Renal cortical epithelial cell (primary cell): ENCODE measurements at regions not wholly inside any gene's neighbourhood (a gene's known extent, or its start where the extent isn't known, plus 50 kb on each side); places are given as distances from the start of the nearest gene placed in this dataset.
"Not testable (repeated sequence)": the region's sequence is repeated elsewhere in the genome, so short reads cannot be mapped to it uniquely, and the experiment has no call there.

ENCODE experiments used
- DNase-seq: peaks from one replicate; pipeline ENCODE4 v3.0.0-alpha.2; 2011; ENCODE audit warnings: low read depth

DNA sequence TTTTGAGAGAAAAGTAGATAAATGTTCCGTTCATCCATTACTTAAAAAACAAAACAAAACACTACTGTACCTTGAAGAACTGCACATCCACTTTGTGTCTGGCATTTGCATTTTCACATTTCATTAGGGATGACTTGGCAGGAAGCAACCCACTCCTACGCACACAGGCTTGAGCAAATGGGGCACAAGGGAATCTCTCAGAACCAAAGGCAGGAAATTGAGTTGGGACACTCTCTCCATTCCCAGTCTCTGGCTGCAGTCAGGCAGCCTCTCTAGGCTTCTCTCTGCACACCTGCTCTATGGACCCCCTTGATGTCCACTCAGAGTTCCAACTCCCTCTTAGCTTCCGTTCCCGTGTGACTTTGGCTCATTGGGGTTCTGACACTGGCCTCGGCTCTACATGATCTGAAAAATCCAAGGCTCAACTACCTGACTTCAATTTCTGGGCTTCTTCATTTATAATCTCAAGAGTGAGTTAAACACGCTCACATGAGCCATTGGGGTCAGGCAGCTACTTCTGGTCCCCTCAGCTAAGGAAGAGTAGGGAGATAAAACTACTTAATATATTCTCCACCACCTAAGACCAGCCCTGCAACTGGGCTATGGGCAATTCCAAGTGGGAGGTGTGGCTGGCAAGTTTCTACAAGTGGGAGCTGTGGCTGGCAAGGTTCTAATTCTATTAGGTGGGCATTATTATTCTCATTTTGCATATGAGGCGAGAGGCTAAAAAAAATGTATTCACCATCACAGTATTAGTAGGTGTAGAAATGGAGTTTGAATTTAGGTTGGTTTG lies 251.9 kb downstream of the SOD2 start:
- no peak for DNase-seq

DNA sequence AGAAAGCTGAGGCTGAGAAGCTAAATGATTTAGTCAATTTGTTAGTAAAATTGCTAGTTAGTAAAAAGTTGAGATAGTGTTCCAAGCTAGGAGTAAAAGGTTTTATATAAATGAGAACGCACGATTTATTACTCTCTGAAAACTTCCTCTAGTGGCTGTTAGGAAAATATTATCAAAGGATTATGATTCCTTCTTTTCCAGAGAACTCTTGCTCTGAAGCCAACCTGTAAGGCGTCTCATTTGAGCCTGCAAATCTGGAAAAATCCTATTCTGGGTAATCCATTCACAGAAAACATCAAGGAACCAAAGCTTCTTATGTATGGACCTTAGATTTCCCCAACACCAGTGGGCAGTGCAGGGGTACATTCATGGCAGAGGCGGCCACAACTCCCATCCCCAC lies 252.7 kb downstream of the SOD2 start:
- no peak for DNase-seq

DNA sequence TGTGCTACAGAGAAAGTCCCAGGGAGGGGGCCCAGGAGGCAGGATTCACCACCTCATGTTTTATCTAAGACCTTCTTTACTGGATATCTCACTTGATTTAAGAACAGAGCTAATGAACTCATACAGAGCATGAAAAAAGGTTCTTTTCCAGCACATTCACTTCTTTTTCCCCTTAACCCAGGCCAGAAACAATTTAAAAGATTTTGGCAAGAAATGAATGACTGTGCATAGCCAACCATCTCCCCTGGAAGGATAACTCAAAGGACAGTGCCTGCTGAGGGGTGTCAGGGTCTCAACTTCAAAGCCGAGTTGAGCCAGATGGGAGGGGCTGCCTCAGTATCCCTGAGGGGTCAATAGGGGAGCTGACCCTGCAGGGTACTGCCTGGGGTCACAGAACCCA lies 253.4 kb downstream of the SOD2 start:
- no peak for DNase-seq

DNA sequence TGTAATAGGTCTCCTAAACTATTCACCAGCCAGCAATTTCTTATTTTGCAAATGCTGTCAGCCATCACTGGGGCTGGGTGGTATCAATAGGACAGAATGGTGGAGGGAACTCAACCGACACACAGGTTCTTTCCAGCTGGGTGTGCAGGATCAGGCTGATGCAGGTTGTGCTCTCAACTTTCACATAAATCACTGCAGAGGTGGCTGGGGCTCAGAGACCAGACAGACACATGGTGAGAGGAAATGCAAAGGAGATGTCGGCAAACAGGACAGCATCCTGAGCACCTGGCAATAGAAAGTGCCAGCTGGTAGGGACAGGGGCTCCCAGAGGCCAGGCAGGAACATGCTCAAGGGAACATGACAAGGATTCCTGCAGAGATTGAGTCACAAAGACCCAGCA lies 254.9 kb downstream of the SOD2 start:
- no peak for DNase-seq

DNA sequence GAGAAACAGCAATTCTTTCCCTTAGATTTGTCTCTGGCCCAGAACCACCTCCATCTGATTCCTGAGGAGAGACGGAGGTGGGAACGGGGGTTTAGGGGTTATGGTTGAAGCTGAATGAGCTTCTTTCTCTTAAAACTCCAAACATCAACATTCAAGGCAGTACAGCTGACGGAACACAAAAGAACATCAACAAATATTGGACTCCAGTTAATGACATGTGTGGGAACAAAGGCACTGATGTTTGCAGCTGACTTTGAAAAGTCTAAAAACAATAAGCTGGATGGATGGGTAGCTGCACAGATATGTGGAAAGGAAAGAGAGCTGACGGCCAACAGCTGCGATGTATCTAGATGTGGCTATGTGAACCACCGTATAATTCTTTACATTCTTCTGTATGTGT lies 256.5 kb downstream of the SOD2 start:
- DNase-seq, result no peak

DNA sequence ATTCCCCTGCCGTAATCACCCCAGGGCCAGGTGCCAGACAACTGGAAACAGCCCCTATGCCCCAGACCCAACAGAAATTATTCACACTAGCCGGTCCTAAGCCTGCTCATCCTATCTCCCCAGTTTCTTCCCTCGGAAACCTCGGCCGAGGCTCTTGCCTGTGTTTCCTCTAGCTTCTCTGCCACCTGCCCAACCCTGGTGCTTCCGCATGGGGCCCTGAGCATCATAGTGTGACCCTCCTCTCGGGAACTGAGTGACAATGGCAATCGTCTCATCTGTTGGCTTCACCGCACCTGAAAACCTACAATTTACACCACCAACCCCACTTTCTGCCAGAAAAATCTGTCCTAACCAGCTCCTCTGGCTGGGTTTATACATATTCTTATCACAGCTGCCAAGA lies 257.3 kb downstream of the SOD2 start:
- no peak for DNase-seq

DNA sequence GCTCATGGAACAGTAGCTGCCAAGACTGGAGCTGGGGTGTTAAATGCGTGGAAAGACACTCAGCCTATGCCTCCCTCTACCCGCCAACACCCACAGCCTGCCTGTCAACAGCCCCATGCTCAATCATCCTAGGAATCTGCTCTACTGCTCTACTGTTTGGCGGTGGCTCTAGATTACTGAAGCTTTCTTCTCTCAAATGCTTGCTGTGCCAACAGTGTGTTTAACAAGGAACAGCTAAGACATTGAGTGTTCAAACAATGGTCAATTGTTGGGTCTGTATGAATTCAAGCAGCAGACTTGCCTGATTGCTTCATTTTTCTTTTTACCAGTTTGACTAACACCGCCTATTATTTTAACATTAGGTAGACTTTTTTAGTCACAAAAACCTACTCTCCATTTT lies 258.6 kb downstream of the SOD2 start:
- no peak for DNase-seq

DNA sequence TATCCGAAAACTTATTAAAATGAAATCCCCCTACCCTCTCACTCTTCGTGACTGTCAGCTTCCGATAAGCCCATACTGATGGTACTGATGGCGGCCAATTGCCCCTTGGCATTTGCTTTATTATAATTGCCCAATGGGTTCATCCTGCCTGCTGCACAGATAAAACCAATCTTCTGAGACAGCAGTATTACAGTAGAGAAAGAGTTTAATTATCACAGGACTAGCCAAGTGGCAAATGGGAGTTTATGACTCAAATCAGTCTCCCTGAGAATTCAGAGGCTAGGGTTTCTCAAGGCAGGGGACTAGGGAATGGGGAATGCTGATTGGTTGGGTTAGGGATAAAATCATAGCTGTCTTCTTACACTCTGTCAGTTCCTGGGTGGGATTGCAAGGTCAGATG lies 259.5 kb downstream of the SOD2 start:
- DNase-seq, result no peak

DNA sequence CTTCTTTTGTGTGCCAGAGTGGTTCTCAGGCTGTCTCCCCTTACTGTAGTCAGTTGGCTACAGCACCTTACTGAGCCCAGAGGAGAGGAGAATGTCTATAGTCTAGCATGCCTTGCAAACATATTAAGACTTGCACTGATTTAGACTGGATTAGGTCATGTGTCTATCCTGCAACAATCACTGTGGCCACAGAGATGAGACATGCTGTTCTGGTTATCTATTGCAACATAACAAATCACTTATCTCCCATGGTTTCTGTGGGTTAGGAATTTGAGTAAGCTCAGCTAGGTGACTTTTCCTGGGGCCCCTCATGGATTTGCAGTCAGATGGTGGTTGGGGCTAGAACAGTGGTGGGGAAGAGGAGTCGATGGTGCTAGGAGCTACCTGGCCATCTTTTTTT lies 261.3 kb downstream of the SOD2 start:
- no peak for DNase-seq

DNA sequence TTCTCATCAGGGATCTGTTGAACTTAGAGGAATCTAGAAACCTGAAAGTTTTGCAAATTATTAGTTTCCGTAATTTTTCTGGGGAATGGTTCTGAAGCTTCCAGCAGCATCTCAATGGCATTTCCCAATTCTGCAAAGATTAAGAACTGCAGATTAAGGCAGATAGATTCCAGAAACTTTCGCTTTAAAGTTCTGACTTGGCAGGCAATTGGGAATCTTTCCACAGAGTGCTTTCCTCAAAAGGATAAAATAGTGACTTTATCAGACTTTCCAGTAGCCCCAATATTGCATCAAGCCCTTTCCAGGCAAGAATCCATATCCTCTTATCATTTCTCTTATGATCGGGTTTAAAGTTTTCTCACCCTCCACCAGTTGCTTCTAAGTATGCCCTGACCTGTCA lies 261.1 kb downstream of the FNDC1 start:
- no peak for DNase-seq

DNA sequence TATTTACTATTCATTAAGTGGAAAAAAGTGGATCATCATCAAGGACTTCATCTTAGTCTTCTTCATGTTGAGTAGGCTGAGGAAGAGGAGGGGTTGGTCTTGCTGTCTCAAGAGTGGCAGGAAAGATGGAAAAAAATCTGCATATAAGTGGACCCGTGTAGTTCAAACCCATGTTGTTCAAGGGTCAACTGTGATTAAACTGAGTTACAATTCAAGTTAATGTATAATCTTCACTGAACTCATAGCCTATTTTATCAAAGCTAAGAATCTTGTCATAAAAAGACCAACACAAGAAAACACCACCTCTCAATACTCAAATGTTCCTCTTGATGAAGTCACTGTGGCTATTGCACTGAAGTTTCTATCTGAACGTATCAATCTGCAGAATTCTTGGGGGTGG lies 260.2 kb downstream of the FNDC1 start:
- no peak for DNase-seq

DNA sequence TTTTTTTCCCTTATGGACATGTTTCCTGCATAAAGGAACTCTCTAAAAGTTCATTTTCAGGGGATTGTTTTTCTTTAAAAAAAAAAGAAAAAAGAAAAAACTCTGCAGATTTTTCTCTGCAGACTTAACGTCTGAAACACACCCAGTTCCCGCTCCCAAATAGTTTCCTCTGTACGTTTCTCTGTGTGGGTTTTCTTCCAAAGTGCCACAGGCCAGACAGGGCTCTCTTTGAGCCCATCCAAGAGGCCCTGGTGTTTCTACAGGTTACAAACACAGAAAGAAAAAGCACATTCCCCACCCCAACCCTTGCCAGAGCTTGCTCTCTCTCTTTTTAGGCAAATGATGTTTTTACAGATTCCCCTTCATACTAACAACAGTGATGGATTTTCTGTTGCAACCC lies 258.6 kb downstream of the FNDC1 start:
- DNase-seq, result no peak

DNA sequence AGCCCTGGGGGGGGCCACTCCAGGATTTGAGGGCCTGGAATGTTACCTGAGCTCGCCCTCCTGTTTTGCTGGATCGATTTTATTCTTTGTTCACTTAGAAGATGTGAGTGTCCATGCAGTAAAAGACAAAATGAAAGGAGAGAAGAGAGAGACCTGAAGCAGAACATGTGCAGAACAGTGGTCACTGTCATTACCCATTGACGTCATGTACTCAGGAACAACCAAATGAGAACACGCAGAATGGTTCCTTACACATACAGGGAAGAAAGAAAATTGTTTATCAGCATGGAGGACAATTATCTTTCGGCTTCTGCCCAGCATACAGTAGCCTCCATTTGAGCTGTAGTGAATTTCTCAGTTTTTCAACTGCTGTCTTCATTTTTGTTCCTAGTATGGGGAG lies 258.1 kb downstream of the FNDC1 start:
- DNase-seq, result no peak

DNA sequence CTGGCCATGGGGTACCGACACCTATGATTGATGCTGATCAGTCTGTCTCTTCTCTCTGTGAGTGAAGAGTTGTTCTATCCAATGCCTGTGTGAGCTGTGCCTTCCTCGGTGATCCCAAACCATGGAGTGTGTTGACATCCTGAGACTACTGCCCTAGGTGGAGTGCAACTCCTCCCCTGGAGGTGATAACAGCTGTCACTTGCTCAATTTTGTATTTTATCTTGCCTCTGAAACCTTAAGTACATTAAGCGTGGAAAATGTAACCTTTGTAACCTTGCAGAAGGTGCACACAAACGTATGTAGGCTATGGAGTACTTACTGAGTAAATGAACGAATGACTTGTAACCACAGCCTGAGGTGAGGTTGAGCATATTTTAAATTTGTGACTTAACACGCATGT lies 256.2 kb downstream of the FNDC1 start:
- no peak for DNase-seq

DNA sequence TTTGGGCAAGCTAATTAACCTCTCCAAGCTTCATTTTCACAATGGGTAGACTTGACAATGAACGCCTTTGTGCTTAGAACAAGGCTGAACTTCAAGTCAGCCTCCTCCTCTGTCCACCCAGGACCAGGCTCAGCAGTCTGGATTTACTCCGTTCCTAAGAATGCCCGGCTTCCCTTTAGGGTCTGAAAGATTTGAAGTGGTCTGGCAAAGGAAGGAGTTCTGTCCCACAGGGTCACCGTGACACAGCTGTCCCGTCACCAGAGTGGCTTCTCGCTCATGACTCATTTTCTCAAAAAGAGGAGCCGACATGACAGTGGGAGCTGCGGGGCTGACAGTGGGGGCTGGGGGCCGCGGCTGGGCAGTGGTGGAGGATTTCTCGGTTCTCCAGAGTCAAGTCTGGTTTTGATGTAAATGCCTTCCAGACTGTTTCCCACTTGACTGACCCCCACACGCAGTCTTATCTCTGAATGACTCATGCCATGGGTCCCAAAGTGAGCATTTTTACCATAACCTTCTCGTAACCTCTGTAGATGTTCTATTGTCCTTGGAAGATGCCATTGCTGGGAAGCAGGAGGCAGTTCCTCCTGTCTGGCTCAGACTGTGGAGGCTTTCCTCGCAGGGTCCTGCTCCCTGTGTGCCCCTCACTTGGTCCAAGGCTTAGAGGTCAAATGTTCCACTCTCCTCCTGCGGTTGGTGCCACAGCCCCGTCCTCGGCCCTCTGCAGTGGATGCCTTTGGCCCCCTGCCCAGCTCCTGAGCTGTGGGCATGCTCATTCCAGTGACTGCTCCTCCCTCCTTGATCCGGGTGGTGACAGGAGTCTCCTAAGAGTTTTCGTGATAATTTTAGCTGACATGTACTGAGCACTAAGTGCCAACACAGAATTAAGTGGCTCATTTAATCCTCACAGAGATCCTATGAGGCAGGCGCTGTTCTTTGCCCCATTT lies 253.1 kb downstream of the FNDC1 start:
- no peak for DNase-seq

DNA sequence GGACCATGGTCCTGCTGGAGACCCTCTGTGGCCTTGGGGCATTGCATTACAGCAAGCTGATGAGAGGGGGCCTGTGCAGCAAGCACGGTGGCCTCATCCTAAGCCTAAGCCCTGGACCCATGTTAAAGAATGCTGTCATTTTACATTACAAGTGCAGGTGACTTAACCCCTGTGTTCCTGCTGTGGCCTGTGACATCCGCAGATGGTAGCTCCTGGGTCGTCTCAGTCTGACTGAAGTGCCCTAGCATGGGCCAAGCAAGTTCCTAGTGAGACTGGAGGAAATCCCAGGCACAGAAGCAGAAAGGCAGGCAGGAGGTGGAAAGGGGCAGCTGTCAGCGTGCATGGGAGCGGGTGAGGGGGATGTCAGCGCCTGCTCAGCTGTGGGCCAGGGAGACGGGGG lies 252.4 kb downstream of the FNDC1 start:
- no peak for DNase-seq

DNA sequence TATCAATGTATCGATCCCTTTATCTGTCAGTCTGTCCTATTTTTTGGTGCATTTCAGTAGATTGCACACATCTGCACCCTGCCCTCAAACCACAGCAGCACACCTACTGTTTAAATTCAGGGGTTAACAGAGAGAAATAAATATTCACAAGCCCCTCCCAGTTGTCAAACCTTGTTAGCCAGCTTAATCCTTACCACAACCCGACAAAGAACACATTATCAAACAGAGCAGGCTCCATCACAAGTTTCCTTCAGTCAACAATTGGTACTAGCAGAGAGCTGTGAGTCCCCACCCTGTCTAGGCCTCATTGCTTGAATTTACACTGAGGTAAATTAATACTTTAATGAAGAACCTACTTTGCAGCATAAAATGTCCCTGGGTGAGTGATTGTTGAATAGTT lies 249.8 kb downstream of the FNDC1 start:
- no peak for DNase-seq

DNA sequence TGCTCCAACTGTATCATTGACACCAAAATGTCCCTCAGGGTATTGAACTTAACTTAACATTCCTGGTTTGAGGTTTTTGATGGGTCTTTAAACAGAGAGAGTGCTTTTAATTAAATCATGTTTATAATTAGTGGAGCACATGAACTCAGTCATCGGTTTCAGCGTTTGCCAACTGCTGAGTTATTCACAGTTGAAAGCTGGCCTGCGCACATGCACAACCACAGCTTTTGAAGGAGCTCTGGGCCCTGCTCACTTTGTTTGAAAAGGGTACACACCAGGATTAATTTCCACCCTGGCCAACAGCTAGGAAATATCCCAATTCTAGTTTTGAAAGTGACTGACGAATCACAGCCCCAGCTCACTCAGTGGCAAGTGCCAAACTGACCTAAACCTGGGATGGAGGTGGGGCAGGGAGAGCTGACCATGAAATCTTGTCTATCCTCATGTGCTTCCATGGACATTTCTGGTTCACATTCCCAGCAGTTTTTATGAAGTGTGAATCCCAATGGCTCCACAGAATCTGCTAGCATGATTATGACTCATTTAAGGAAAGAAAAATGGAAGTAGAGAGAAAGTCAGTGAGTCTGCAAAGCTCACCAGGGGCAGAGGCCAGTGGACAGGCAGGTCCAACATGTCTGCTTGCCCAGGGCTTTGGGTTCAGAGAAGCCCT lies 247.8 kb downstream of the FNDC1 start:
- DNase-seq, result no peak

DNA sequence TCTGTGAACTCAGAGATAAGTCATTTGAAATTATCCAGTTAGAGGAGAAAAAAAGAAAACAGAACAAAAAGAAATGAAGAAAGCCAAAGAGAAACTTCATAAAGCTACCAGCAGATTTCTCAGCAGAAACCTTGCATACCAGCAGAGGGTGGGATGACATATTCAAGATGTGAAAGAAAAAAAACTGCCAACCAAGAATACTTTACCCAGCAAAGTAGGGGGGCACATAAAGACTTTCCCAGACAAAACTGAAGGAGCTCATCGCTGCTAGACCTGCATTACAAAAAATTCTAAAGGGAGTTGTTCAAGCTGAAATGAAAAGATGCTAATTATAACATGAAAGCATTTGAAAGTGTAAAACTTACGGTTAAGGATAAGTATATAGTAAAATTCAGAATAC lies 246.3 kb downstream of the FNDC1 start:
- DNase-seq, result no peak

DNA sequence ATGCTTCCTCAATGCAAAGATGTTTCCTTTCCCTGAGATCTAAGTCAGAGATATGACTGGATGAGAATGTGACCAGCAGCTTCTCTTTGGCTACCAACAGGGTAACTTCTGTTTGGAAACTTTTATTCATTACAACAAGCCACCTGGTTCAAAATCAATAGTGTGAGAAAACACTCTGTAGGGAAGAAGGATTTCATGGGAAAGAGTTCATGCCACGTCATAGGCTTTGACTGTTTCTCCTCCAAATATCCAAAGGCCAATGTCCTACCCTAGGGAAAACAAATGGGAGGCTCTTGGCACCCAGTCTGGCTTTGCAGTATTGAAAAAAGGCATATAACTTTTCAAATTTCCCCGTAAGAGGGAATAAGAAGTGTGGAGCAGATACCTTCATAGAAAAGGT lies 245.5 kb downstream of the FNDC1 start:
- DNase-seq, result no peak

DNA sequence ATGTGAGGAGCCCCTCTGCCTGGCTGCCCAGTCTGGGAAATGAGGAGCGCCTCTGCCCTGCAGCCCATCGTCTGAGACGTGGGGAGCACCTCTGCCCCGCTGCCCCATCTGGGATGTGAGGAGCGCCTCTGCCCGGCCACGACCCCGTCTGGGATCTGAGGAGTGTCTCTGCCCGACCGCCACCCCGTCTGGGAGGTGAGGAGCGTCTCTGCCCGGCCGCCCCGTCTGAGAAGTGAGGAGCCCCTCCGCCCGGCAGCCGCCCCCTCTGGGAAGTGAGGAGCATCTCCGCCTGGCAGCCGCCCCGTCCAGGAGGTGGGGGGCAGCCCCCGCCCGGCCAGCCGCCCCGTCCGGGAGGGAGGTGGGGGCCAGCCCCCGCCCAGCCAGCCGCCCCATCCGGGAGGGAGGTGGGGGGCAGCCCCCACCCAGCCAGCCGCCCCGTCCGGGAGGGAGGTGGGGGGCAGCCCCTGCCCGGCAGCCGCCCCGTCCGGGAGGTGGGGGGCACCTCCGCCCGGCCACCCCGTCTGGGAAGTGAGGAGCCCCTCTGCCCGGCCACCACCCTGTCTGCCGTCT lies 238.1 kb downstream of the FNDC1 start:
- not testable (repeated sequence) for DNase-seq

DNA sequence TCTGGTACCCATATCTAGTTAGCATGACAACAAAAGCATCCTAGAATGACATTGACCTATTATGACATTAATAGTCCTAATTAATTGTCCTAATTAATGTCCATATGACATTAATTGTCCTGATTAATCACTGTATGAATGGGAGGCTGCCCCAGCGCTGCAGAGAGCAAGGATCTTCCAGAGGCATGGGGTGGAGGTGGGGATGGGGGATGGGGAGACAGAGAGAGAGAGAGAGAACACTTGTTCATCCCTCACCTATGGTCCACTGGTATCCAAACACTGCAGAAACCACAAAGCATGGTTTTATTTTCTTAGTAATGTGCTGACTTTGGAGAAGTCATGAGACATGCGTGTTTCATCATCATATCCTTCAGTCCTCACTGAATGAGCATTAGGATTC lies 235.1 kb downstream of the FNDC1 start:
- no peak for DNase-seq
